Colonic mucosa (tissue), 4 donors: ENCODE measurements at regions not wholly inside any gene's neighbourhood (a gene's known extent, or its start where the extent isn't known, plus 50 kb on each side); places are given as distances from the start of the nearest gene placed in this dataset.

Experiments used
- DNase-seq: peaks from one replicate; pipeline ENCODE4 v3.0.0-alpha.2; 2020
- H3K27ac ChIP-seq: fragments of 200-600 bp; one replicate; pipeline ENCODE4 v1.8.0; 2021
- H3K27me3 ChIP-seq: fragments of 200-600 bp; one replicate; pipeline ENCODE4 v1.8.0; 2021
- H3K36me3 ChIP-seq: fragments of 200-600 bp; one replicate; pipeline ENCODE4 v1.8.0; 2021
- H3K4me1 ChIP-seq: fragments of 200-600 bp; one replicate; pipeline ENCODE4 v1.8.0; 2021; ENCODE audit warnings: mild to moderate bottlenecking
- H3K4me3 ChIP-seq: fragments of 200-600 bp; one replicate; pipeline ENCODE4 v1.8.0; 2021
- H3K9ac ChIP-seq, 2 donors: one replicate each; pipeline ENCODE4 v1.7.0; 2013; ENCODE audit warnings: control low read depth in 2 of 2, low read depth in 2 of 2, low read length in 2 of 2
- H3K9me3 ChIP-seq: fragments of 200-600 bp; one replicate; pipeline ENCODE4 v1.8.0; 2021
- CTCF ChIP-seq: fragments of 200-600 bp; IDR thresholded peaks from one replicate; pipeline ENCODE4 v1.8.0; 2022; ENCODE audit warnings: antibody characterized with exemption, mild to moderate bottlenecking
- intact Hi-C: fragments of 100-400 bp; cut with DNase I; formaldehyde crosslinking; loops from one replicate; pipeline ENCODE4 v1.14.1; 2022
- donor health status: healthy.
- donor health status: DM: no; HTN: no; CAD: no.
- donor health status: DM: no; HTN: no; CAD: no.

- no peaks in the 10 kb centered on the region for H3K9me3 ChIP-seq
- H3K4me1 ChIP-seq, result no peaks in the 10 kb centered on the region
- H3K27ac ChIP-seq, result no peak overlapping the region
- no peak for DNase-seq
- no peak for TF ChIP-seq CTCF
- no peaks in the 10 kb centered on the region for H3K36me3 ChIP-seq
- intact Hi-C loops, result no loop called here
- H3K4me3 ChIP-seq, result no peak overlapping the region
- H3K9ac ChIP-seq, result no peak overlapping the region
- H3K27me3 ChIP-seq, result no peaks in the 10 kb centered on the region
These were observed 133.8 kb upstream of the MOCS2 start for GRCh38 chr5:53243403-53243802.

GRCh38 chr5:53246042-53246836 lies 136.7 kb upstream of the MOCS2 start:
- Histone ChIP-seq H3K4me1 (no peaks in the 10 kb centered on the region), H3K9ac (no peak overlapping the region), H3K36me3 (no peaks in the 10 kb centered on the region), H3K9me3 (no peaks in the 10 kb centered on the region), H3K27me3 (no peaks in the 10 kb centered on the region), H3K27ac (no peak overlapping the region), H3K4me3 (no peak overlapping the region)
- DNase-seq, result no peak
- no peak for TF ChIP-seq CTCF
- intact Hi-C loops, result no loop called here

GRCh38 chr5:53249529-53250200 lies 140.1 kb upstream of the MOCS2 start:
- no peaks in the 10 kb centered on the region for H3K27me3 ChIP-seq
- H3K4me1 ChIP-seq, result no peaks in the 10 kb centered on the region
- no peaks in the 10 kb centered on the region for H3K36me3 ChIP-seq
- H3K4me3 ChIP-seq, result no peak overlapping the region
- no peaks in the 10 kb centered on the region for H3K9me3 ChIP-seq
- intact Hi-C loops, result no loop called here
- H3K9ac ChIP-seq, result no peak overlapping the region
- no peak for DNase-seq
- no peak for TF ChIP-seq CTCF
- no peak overlapping the region for H3K27ac ChIP-seq

- Histone ChIP-seq H3K27me3 (no peaks in the 10 kb centered on the region), H3K9ac (no peak overlapping the region), H3K4me1 (no peaks in the 10 kb centered on the region), H3K27ac (no peak overlapping the region), H3K4me3 (no peak overlapping the region), H3K36me3 (no peaks in the 10 kb centered on the region), H3K9me3 (no peaks in the 10 kb centered on the region)
- no peak for TF ChIP-seq CTCF
- intact Hi-C loops, result no loop called here
- DNase-seq, result no peak
These were observed 140.6 kb upstream of the MOCS2 start for GRCh38 chr5:53250201-53250550.

GRCh38 chr5:53253421-53253871 lies 143.9 kb upstream of the MOCS2 start:
- intact Hi-C loops, result no loop called here
- H3K9ac ChIP-seq, result no peak overlapping the region
- H3K27ac ChIP-seq, result no peak overlapping the region
- no peaks in the 10 kb centered on the region for H3K27me3 ChIP-seq
- no peak for TF ChIP-seq CTCF
- no peaks in the 10 kb centered on the region for H3K36me3 ChIP-seq
- no peaks in the 10 kb centered on the region for H3K4me1 ChIP-seq
- H3K4me3 ChIP-seq, result no peak overlapping the region
- DNase-seq, result no peak
- no peaks in the 10 kb centered on the region for H3K9me3 ChIP-seq
